Naive thymus-derived CD8-positive, alpha-beta T cell (primary cell): ENCODE measurements at regions not wholly inside any gene's neighbourhood (a gene's known extent, or its start where the extent isn't known, plus 50 kb on each side); places are given as distances from the start of the nearest gene placed in this dataset.
A peak's percentile ranks its signal among the peaks of the same experiment; 100 is the strongest.

Source experiments
- ATAC-seq, 2 donors: fragments of 150-1000 bp; cut with Tn5 transposase in 1 of 2; sonication (Bioruptor Pico), chemical (Tn5 transposase) in 1 of 2; 1 replicate in 1 of 2; 2 replicates in 1 of 2; pipeline ENCODE4 v1.10.0; 2021; ENCODE audit warnings: mild to moderate bottlenecking in 2 of 2, moderate library complexity in 2 of 2
- POLR2A ChIA-PET: fragments of 350-600 bp; sonication (Branson Sonifier 250); formaldehyde crosslinking; loops from one replicate; lab custom pipeline; 2021; ENCODE audit warnings: antibody characterized with exemption; lab: Charles Lee
- DNase-seq, 10 donors: peaks; one replicate each; pipeline versions ENCODE4 v3.0.0 to v3.0.0-alpha.2; 2020 to 2022
- H3K27ac Mint-ChIP-seq, 10 donors: one replicate each; pipeline ENCODE4 v1.8.0; 2020 to 2022; ENCODE audit warnings: mild to moderate bottlenecking in 10 of 10, mixed read lengths in 10 of 10, moderate library complexity in 4 of 10, inconsistent platforms in 1 of 10
- H3K27me3 Mint-ChIP-seq, 5 donors: one replicate each; pipeline ENCODE4 v1.8.0; 2021 to 2022; ENCODE audit warnings: mixed read lengths in 5 of 5
- H3K36me3 Mint-ChIP-seq, 3 donors: one replicate each; pipeline ENCODE4 v1.8.0; 2020 to 2022; ENCODE audit warnings: mixed read lengths in 3 of 3, mild to moderate bottlenecking in 2 of 3, inconsistent platforms in 1 of 3
- H3K4me1 Mint-ChIP-seq, 4 donors: one replicate each; pipeline ENCODE4 v1.8.0; 2021 to 2022; ENCODE audit warnings: mixed read lengths in 4 of 4
- H3K4me3 Mint-ChIP-seq, 10 donors: one replicate each; pipeline ENCODE4 v1.8.0; 2020 to 2022; ENCODE audit warnings: mild to moderate bottlenecking in 10 of 10, mixed read lengths in 10 of 10, moderate library complexity in 6 of 10, inconsistent platforms in 1 of 10
- H3K9me3 Mint-ChIP-seq, 9 donors: one replicate each; pipeline ENCODE4 v1.8.0; 2020 to 2022; ENCODE audit warnings: mixed read lengths in 9 of 9, mild to moderate bottlenecking in 3 of 9, inconsistent platforms in 1 of 9, moderate library complexity in 1 of 9

GRCh38 chr12:107951024-107951423, 176.5 kb downstream of the ASCL4 start:
- DNase-seq, result no peak
- no peak for ATAC-seq
- peaks cover 0 to 2% (median 0%) of the 10 kb centered on the region in 9 donors for H3K9me3 Mint-ChIP-seq
- no peak overlapping the region for H3K27ac Mint-ChIP-seq
- H3K36me3 Mint-ChIP-seq, result no peaks in the 10 kb centered on the region
- H3K27me3 Mint-ChIP-seq, result peaks cover 10 to 49% (median 19%) of the 10 kb centered on the region in 5 donors
- POLR2A ChIA-PET, result no interaction called here
- H3K4me3 Mint-ChIP-seq, result no peak overlapping the region
- no peaks in the 10 kb centered on the region for H3K4me1 Mint-ChIP-seq

GRCh38 chr12:107955966-107956643, 173.0 kb upstream of the WSCD2 start:
- H3K4me1 Mint-ChIP-seq, result no peaks in the 10 kb centered on the region
- DNase-seq, result no peak
- no peak overlapping the region for H3K27ac Mint-ChIP-seq
- no peak for ATAC-seq
- peaks cover 0 to 11% (median 0%) of the 10 kb centered on the region in 9 donors for H3K9me3 Mint-ChIP-seq
- H3K27me3 Mint-ChIP-seq, result peaks cover 6 to 62% (median 28%) of the 10 kb centered on the region in 5 donors
- H3K36me3 Mint-ChIP-seq, result no peaks in the 10 kb centered on the region
- POLR2A ChIA-PET, result no interaction called here
- H3K4me3 Mint-ChIP-seq, result no peak overlapping the region

- no peaks in the 10 kb centered on the region for H3K36me3 Mint-ChIP-seq
- peaks cover 5 to 55% (median 28%) of the 10 kb centered on the region in 5 donors for H3K27me3 Mint-ChIP-seq
- DNase-seq (no peak), ATAC-seq (no peak)
- POLR2A ChIA-PET, result no interaction called here
- H3K27ac Mint-ChIP-seq, result no peak overlapping the region
- H3K4me1 Mint-ChIP-seq, result no peaks in the 10 kb centered on the region
- no peak overlapping the region for H3K4me3 Mint-ChIP-seq
- peaks cover 0 to 11% (median 0%) of the 10 kb centered on the region in 9 donors for H3K9me3 Mint-ChIP-seq
Measured at GRCh38 chr12:107957459-107957858, 171.6 kb upstream of the WSCD2 start.

DNA sequence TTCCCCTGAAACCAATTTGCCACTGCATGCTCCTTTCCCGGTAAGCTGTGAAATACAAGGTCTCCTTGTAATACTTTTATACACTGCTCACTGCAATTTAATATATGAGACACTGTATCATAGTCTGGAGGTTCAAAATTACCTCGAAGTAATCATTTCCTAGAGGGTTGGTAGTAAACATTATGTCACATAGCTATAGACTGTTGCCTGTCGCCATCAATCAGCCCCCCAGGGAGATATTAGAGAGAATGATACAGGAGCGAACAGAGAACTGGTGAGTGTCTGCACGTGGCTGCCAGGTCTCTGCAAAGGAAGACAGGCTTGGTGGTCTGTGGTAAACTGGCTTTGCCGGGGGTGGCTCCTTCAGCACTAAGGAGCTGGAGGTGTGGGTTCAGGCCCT, 165.5 kb upstream of the WSCD2 start:
- Mint-ChIP-seq H3K27me3 (peaks cover 2 to 12% (median 3%) of the 10 kb centered on the region in 5 donors), H3K9me3 (peaks cover 0 to 2% (median 0%) of the 10 kb centered on the region in 9 donors), H3K4me3 (no peak overlapping the region), H3K36me3 (no peaks in the 10 kb centered on the region), H3K4me1 (no peaks in the 10 kb centered on the region), H3K27ac (no peak overlapping the region)
- DNase-seq (no peak), ATAC-seq (no peak)
- POLR2A ChIA-PET, result no interaction called here

GRCh38 chr12:107967170-107967569, 161.9 kb upstream of the WSCD2 start:
- Mint-ChIP-seq H3K27ac (no peak overlapping the region), H3K4me3 (no peak overlapping the region), H3K4me1 (no peaks in the 10 kb centered on the region), H3K9me3 (peaks cover 0 to 2% (median 0%) of the 10 kb centered on the region in 9 donors), H3K27me3 (peaks cover 2 to 18% (median 4%) of the 10 kb centered on the region in 5 donors), H3K36me3 (no peaks in the 10 kb centered on the region)
- POLR2A ChIA-PET, result no interaction called here
- ATAC-seq, result no peak
- DNase-seq, result no peak

GRCh38 chr12:107973950-107974349, 155.1 kb upstream of the WSCD2 start:
- H3K27ac Mint-ChIP-seq, result no peak overlapping the region
- no peak for DNase-seq
- peaks cover 8 to 56% (median 18%) of the 10 kb centered on the region in 5 donors for H3K27me3 Mint-ChIP-seq
- POLR2A ChIA-PET, result no interaction called here
- H3K4me1 Mint-ChIP-seq, result no peaks in the 10 kb centered on the region
- ATAC-seq, result no peak
- H3K9me3 Mint-ChIP-seq, result peaks cover 0 to 28% (median 11%) of the 10 kb centered on the region in 9 donors
- no peak overlapping the region for H3K4me3 Mint-ChIP-seq
- peaks cover 0 to 14% (median 0%) of the 10 kb centered on the region in 3 donors for H3K36me3 Mint-ChIP-seq

DNA sequence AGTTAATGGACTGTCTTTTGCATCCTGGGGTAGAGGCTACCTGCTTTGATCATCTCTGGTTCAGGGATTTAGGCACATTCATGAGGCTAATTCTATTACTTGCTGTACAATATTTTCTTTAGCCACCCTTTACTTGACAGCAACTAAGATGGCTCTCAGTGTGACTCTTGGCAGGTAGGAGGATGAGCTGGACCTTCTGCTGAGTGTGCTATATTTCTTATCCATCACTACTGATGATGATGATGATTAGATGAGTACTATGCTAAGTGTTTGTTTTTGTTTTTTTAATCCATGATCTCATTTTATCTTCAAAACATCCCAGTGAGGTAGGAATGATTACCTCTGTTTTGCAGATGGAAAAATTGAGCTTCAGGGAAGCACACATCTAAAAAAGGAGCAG, 152.8 kb upstream of the WSCD2 start:
- POLR2A ChIA-PET, result no interaction called here
- DNase-seq (no peak), ATAC-seq (no peak)
- Mint-ChIP-seq H3K36me3 (peaks cover 0 to 14% (median 0%) of the 10 kb centered on the region in 3 donors), H3K27me3 (peaks cover 11 to 68% (median 23%) of the 10 kb centered on the region in 5 donors), H3K4me3 (no peak overlapping the region), H3K4me1 (no peaks in the 10 kb centered on the region), H3K27ac (no peak overlapping the region), H3K9me3 (peaks cover 0 to 28% (median 11%) of the 10 kb centered on the region in 9 donors)

DNA sequence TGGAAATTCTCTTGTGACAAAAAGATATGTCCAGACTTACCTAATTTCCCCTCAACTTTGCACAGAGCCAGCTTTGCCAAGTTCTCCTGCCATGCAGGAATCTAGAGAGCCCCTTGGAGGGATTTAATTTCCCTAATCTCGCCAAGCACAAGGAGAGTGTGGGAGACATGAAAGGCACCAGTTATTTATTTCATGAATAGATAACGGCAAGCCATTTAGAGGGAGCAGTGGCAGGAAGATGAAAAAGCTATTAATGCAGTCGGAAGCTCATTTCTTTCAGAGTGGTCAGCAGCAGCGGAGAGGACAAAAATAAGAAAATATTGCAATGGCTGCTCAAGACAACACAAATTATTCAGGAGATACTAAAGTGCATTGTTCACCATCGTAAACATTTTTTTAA, 150.9 kb upstream of the WSCD2 start:
- H3K9me3 Mint-ChIP-seq, result peaks cover 0 to 28% (median 11%) of the 10 kb centered on the region in 9 donors
- H3K27me3 Mint-ChIP-seq, result peaks cover 14 to 68% (median 25%) of the 10 kb centered on the region in 5 donors
- H3K4me3 Mint-ChIP-seq, result no peak overlapping the region
- peaks cover 0 to 10% (median 0%) of the 10 kb centered on the region in 3 donors for H3K36me3 Mint-ChIP-seq
- H3K4me1 Mint-ChIP-seq, result no peaks in the 10 kb centered on the region
- DNase-seq, result no peak
- POLR2A ChIA-PET, result no interaction called here
- H3K27ac Mint-ChIP-seq, result no peak overlapping the region
- no peak for ATAC-seq

GRCh38 chr12:107978641-107979040, 150.4 kb upstream of the WSCD2 start:
- ATAC-seq (no peak), DNase-seq (no peak)
- Mint-ChIP-seq H3K36me3 (peaks cover 0 to 10% (median 0%) of the 10 kb centered on the region in 3 donors), H3K27me3 (peaks cover 14 to 69% (median 25%) of the 10 kb centered on the region in 5 donors), H3K27ac (no peak overlapping the region), H3K9me3 (peaks cover 0 to 24% (median 11%) of the 10 kb centered on the region in 9 donors), H3K4me1 (no peaks in the 10 kb centered on the region), H3K4me3 (no peak overlapping the region)
- POLR2A ChIA-PET, result interaction anchor here (0.6 kb wide), 1 partner anchor 559 kb away, joined by 3 read pairs; no protein-coding TSS in a partner anchor

DNA sequence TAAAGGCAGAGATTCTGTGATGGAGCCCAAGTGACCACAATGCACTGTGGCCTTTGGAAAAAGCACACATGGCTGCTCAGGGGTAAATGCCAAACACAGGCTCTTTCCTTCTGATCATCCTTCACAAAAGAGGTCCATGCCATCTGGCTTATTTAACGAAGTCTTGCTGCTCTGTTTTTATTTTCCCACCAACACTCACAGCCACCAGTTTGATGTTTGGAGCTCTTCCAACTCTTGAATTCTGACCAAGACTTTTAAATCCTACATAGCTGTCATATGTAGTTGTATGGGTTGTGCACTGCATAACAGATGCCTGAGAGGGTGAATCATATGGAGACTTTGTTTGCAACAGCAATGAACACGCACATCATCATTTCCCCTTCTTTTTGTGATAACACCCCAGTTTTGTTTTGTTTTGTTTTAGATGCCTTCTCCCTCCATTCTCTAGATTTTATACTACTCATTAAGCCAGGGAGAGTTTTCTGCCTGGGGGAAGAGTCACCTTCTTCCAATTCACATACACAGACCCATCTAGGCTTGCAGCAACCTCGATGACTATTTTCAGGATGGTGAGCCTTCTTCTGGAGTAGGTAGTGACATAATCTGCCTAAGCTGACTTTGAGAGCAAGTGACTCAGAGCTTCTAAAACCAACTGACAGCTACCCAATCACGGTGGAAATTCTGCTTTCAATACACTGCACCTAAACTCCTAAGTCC, 145.2 kb upstream of the WSCD2 start:
- POLR2A ChIA-PET, result no interaction called here
- Mint-ChIP-seq H3K4me1 (no peaks in the 10 kb centered on the region), H3K36me3 (no peaks in the 10 kb centered on the region), H3K27ac (no peak overlapping the region), H3K27me3 (peaks cover 14 to 49% (median 28%) of the 10 kb centered on the region in 5 donors), H3K9me3 (peaks cover 0 to 2% (median 0%) of the 10 kb centered on the region in 9 donors), H3K4me3 (no peak overlapping the region)
- no peak for ATAC-seq
- DNase-seq, result no peak

- ATAC-seq, result no peak
- no peaks in the 10 kb centered on the region for H3K4me1 Mint-ChIP-seq
Measured at GRCh38 chr12:107984973-107985372, 144.1 kb upstream of the WSCD2 start.

DNA sequence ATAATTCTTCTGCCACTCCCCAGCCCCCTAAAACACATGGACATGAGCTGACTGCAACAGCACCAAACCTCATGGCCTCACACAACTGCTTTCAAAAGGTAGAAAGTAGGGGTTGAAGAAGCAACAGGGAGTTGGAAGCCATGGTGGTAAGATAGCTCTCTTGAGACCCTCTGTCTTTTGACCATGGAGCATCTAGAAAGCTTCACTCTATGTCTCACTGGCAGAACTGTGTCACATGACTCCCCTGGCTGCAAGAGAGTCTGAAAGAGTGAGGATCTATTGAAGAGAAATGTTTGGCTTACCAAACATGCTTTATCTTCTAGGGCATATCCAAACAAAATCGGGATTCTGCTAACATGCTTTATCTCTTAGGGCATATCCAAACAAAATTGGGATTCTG, 142.9 kb upstream of the WSCD2 start:
- no peak overlapping the region for H3K4me3 Mint-ChIP-seq
- DNase-seq, result no peak
- POLR2A ChIA-PET, result no interaction called here
- H3K36me3 Mint-ChIP-seq, result no peaks in the 10 kb centered on the region
- H3K4me1 Mint-ChIP-seq, result no peaks in the 10 kb centered on the region
- peaks cover 17 to 54% (median 32%) of the 10 kb centered on the region in 5 donors for H3K27me3 Mint-ChIP-seq
- no peak for ATAC-seq
- H3K9me3 Mint-ChIP-seq, result peaks cover 0 to 2% (median 0%) of the 10 kb centered on the region in 9 donors
- no peak overlapping the region for H3K27ac Mint-ChIP-seq

More at GRCh38 chr12:107984973-107985372, 144.1 kb upstream of the WSCD2 start:
- POLR2A ChIA-PET, result no interaction called here
- H3K27ac Mint-ChIP-seq, result no peak overlapping the region
- no peak for DNase-seq
- H3K36me3 Mint-ChIP-seq, result no peaks in the 10 kb centered on the region
- peaks cover 17 to 56% (median 33%) of the 10 kb centered on the region in 5 donors for H3K27me3 Mint-ChIP-seq
- peaks cover 0 to 2% (median 0%) of the 10 kb centered on the region in 9 donors for H3K9me3 Mint-ChIP-seq
- H3K4me3 Mint-ChIP-seq, result no peak overlapping the region

DNA sequence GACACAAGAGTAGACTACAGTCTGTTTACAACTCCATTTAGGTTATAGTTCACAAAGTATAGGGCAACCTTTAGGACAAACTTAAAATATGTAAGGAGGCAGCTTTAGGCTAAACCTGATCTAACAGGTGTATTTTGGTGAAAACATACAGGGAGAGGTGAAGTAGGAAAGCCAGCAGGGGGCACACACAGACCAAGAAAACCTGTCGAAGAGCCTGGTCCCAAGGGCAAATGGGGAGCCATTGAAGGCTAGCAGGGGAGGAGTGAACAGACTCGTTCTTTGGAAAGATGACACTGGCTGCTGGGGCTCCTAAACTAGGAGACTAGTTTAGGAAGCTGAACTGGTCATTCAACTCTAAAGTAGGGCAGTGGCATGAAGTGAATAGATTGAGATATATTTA, 138.8 kb upstream of the WSCD2 start:
- ATAC-seq, result peak in 1 of 2 donors; percentile 33
- no peak overlapping the region for H3K27ac Mint-ChIP-seq
- peak in 9 of 10 donors; percentile 3 to 34 (median 17) for DNase-seq
- POLR2A ChIA-PET, result no interaction called here
- H3K9me3 Mint-ChIP-seq, result peaks cover 0 to 2% (median 0%) of the 10 kb centered on the region in 9 donors
- peaks cover 16 to 29% (median 21%) of the 10 kb centered on the region in 5 donors for H3K27me3 Mint-ChIP-seq
- H3K36me3 Mint-ChIP-seq, result no peaks in the 10 kb centered on the region
- H3K4me3 Mint-ChIP-seq, result no peak overlapping the region
- H3K4me1 Mint-ChIP-seq, result no peaks in the 10 kb centered on the region
